ENCODE measurements at regions not wholly inside any gene's neighbourhood (a gene's known extent, or its start where the extent isn't known, plus 50 kb on each side); places are given as distances from the start of the nearest gene placed in this dataset.

DNA sequence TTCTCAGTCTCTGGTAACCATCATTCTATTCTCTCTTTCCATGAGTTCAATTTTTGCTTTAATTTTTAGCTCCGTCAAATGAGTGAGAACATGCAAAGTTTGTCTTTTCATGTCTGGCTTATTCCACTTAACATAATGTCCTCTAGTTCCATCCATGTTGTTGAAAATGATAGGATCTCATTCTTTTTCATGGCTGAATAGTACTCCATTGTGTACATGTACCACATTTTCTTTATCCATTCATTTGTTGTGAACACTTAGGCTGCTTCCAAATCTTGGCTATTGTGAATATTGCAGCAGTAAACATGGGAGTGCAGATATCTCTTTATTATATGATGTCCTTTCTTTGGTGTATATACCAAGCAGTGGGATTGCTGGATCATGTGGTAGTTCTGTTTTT, 145.4 kb upstream of the E2F7 start:
- TF ChIP-seq, protein P1, sequence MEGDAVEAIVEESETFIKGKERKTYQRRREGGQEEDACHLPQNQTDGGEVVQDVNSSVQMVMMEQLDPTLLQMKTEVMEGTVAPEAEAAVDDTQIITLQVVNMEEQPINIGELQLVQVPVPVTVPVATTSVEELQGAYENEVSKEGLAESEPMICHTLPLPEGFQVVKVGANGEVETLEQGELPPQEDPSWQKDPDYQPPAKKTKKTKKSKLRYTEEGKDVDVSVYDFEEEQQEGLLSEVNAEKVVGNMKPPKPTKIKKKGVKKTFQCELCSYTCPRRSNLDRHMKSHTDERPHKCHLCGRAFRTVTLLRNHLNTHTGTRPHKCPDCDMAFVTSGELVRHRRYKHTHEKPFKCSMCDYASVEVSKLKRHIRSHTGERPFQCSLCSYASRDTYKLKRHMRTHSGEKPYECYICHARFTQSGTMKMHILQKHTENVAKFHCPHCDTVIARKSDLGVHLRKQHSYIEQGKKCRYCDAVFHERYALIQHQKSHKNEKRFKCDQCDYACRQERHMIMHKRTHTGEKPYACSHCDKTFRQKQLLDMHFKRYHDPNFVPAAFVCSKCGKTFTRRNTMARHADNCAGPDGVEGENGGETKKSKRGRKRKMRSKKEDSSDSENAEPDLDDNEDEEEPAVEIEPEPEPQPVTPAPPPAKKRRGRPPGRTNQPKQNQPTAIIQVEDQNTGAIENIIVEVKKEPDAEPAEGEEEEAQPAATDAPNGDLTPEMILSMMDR (IDR thresholded peaks at IDR 0.05; ENCODE audit: poor library complexity), result no peak
- TF ChIP-seq EZH2 (IDR thresholded peaks at IDR 0.05; ENCODE audit: borderline replicate concordance), result no peak
